ENCODE measurements at regions not wholly inside any gene's neighbourhood (a gene's known extent, or its start where the extent isn't known, plus 50 kb on each side); places are given as distances from the start of the nearest gene placed in this dataset.

- no peak for DNase-seq (ENCODE audit: low read depth)
Observed at GRCh38 chr10:43002596-43002995, 74.3 kb upstream of the RET start.

- no peak for DNase-seq (ENCODE audit: low read depth)
Observed at GRCh38 chr10:43006490-43006889, 70.4 kb upstream of the RET start.

GRCh38 chr10:43012578-43012977 lies 64.3 kb upstream of the RET start:
- DNase-seq (ENCODE audit: low read depth) = no peak

GRCh38 chr10:43013065-43013464 lies 63.8 kb upstream of the RET start:
- DNase-seq (ENCODE audit: low read depth) = no peak

GRCh38 chr10:43024524-43024923 lies 52.3 kb upstream of the RET start:
- DNase-seq (ENCODE audit: low read depth) = no peak

- DNase-seq (ENCODE audit: low read depth) = no peak
Observed at GRCh38 chr10:43024942-43025700, 51.7 kb upstream of the RET start.

GRCh38 chr10:43026039-43026973 lies 50.6 kb upstream of the RET start:
- no peak for DNase-seq (ENCODE audit: low read depth)

All from GM04504 (cell line).